ENCODE measurements at regions not wholly inside any gene's neighbourhood (a gene's known extent, or its start where the extent isn't known, plus 50 kb on each side); places are given as distances from the start of the nearest gene placed in this dataset.

GRCh38 chr4:124132161-124132560, 580.4 kb downstream of the ANKRD50 start:
- no peak for DNase-seq (ENCODE audit: low read depth)
- H3K4me3 ChIP-seq (ENCODE audit: low read length): no peak overlapping the region
- no peak for TF ChIP-seq CTCF (conservative IDR thresholded peaks at IDR 0.05; ENCODE audit: low read depth, low read length)

- H3K4me3 ChIP-seq (ENCODE audit: low read length): no peak overlapping the region
- TF ChIP-seq CTCF (conservative IDR thresholded peaks at IDR 0.05; ENCODE audit: low read depth, low read length): no peak
- DNase-seq (ENCODE audit: low read depth): no peak
Observed at GRCh38 chr4:124133753-124134152, 578.8 kb downstream of the ANKRD50 start.

GRCh38 chr4:124135409-124135813, 577.1 kb downstream of the ANKRD50 start:
- H3K4me3 ChIP-seq (ENCODE audit: low read length): no peak overlapping the region
- TF ChIP-seq CTCF (conservative IDR thresholded peaks at IDR 0.05; ENCODE audit: low read depth, low read length): no peak
- DNase-seq (ENCODE audit: low read depth): peak; percentile 79

GRCh38 chr4:124139044-124139443, 573.5 kb downstream of the ANKRD50 start:
- no peak overlapping the region for H3K4me3 ChIP-seq (ENCODE audit: low read length)
- TF ChIP-seq CTCF (conservative IDR thresholded peaks at IDR 0.05; ENCODE audit: low read depth, low read length): no peak
- no peak for DNase-seq (ENCODE audit: low read depth)

- no peak for DNase-seq (ENCODE audit: low read depth)
- H3K4me3 ChIP-seq (ENCODE audit: low read length): no peak overlapping the region
- no peak for TF ChIP-seq CTCF (conservative IDR thresholded peaks at IDR 0.05; ENCODE audit: low read depth, low read length)
Observed at GRCh38 chr4:124143632-124144031, 568.9 kb downstream of the ANKRD50 start.

GRCh38 chr4:124144238-124144654, 568.3 kb downstream of the ANKRD50 start:
- TF ChIP-seq CTCF (conservative IDR thresholded peaks at IDR 0.05; ENCODE audit: low read depth, low read length): no peak
- no peak overlapping the region for H3K4me3 ChIP-seq (ENCODE audit: low read length)
- no peak for DNase-seq (ENCODE audit: low read depth)

GRCh38 chr4:124146068-124146467, 566.5 kb downstream of the ANKRD50 start:
- H3K4me3 ChIP-seq (ENCODE audit: low read length): no peak overlapping the region
- DNase-seq (ENCODE audit: low read depth): no peak
- no peak for TF ChIP-seq CTCF (conservative IDR thresholded peaks at IDR 0.05; ENCODE audit: low read depth, low read length)
